Activated T-cell treated with anti-CD3 and anti-CD28 coated beads for 4 hours (primary cell): ENCODE measurements at regions not wholly inside any gene's neighbourhood (a gene's known extent, or its start where the extent isn't known, plus 50 kb on each side); places are given as distances from the start of the nearest gene placed in this dataset.
A peak's percentile ranks its signal among the peaks of the same experiment; 100 is the strongest.
"Not testable (repeated sequence)": the region's sequence is repeated elsewhere in the genome, so short reads cannot be mapped to it uniquely, and the experiment has no call there.

Experiments used
- DNase-seq: peaks from one replicate; pipeline ENCODE4 v3.0.0-alpha.2; 2020

GRCh38 chr1:229017091-229017490 is 253.8 kb upstream of the RAB4A start:
- no peak for DNase-seq

DNA sequence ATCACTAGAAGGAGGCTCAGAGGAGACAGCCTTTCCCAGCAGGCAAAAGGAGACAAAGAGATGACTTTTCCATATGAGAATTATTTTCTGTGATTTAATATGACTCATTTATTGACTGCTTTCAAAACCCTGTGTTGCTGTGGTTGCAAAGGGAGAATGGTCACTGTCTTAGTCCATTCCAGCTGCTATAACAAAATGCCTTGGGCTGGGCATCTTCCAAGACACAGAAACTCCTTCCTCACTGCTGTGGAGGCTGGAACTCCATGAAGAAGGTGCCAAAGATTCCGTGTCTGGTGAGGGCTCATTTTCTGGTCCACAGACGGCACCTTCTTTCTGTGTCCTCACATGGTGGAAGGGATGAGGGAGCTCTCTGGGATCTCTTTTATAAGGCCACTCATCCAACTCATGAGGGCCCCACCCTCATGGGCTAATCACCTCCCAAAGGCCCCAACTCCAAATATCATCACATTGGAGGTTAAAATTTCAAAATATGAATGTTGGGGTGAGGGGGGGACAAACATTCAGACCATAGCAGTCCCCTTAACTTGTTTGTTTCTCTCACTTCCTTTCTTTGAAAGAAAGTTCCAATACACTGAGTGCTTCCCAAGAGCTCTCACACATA is 252.1 kb upstream of the RAB4A start:
- DNase-seq: no peak

- no peak for DNase-seq
Measured at GRCh38 chr1:229019663-229020271, 251.1 kb upstream of the RAB4A start.

DNA sequence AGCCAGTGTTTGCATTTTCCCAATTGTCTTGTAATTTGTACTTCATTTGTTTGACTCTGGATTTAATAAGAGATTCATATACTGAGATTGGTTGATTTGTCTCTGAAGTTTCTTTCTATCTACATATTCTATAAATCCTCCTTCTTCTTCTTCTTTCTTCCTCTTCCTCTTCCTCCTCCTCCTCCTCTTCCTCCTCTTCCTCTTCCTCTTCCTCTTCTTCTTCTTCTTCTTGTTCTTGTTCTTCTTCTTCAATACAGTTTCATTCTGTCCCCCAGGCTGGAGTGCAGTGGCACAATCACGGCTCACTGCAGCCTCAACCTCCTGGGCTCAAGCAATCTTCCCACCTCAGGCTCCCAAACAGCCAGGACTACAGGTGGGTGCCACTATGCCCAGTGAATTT is 249.9 kb upstream of the RAB4A start:
- not testable (repeated sequence) for DNase-seq

- no peak for DNase-seq
Measured at GRCh38 chr1:229022595-229023333, 248.1 kb upstream of the RAB4A start.

DNA sequence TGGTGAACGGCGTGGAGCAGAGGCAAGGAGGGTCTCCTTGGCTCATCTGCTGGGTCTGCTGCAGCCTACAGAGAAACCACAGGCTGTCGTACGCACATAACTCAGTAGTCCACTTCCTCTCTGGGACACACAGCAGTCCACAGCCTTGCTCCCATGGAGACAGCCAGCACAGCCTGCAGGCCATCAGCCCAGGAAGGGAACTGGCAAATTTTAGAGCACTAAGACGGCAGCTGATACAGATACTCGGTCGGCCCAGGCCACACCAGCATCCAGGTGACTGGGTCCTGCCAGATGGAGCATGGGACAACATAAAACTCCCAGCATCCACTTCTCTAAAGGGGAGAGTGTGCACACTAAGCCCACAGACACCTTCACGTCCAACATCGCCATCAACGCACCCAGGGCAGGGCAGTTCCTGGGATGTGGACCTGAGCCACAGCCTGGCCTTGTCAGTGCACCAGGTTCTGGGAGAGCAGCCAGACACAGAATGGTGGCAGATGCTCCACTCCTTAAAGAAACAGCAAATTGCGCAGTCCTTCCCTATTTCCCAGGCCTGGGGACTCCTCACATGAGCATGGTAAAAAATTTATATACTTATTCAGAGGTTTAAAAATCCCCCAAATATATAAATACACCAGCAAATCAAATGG is 247.1 kb upstream of the RAB4A start:
- no peak for DNase-seq

- no peak for DNase-seq
Measured at GRCh38 chr1:229024528-229025130, 246.3 kb upstream of the RAB4A start.

GRCh38 chr1:229025576-229025975 is 245.3 kb upstream of the RAB4A start:
- no peak for DNase-seq

DNA sequence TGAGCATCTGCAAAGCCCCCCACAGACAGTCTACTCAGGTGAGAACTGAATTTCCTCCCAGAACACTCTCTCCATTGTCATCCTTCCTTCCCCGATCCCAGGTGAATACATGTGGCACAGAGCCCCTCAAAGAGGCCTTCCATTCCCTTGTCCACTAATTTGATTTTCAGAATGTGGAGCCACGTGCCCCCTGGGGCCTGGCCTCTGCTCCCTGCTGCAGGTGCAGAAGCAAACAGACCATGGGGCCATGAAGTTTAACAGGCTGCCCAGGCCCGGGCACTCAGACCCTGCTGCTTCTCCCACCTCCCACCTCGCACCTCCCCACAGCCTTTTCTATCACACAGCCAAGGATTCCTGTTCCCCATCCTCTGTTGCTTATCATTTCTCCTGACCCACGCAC is 243.8 kb upstream of the RAB4A start:
- no peak for DNase-seq

DNA sequence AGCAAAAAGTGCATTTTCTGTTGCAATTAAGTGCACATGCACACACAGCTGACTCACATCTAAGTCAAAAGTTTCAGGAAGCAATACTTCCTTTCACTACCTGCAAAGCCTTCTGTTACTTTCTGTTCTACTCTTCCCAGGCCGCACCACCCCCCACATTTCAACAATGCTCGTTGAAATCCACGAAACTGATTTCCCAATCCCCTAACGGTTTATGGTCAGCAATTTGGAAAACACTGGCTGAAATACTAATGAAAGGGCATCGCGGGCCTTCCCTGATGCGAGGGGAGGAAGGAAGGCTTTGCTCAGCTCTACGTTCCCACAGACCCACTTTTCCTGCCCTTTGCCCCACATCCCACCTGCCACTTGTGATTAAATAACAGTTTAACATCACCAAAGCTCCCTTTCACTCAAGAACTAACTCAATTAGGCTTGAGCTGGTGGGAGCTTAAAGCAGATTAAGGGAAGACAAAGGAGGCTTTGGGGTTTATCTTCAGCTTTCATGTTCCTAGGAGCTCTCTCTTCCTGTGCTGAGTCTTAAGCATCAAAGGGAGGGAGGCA is 243.2 kb upstream of the RAB4A start:
- peak; percentile 7 for DNase-seq

- DNase-seq: no peak
Measured at GRCh38 chr1:229028544-229028943, 242.4 kb upstream of the RAB4A start.

- no peak for DNase-seq
Measured at GRCh38 chr1:229028987-229029878, 241.7 kb upstream of the RAB4A start.

DNA sequence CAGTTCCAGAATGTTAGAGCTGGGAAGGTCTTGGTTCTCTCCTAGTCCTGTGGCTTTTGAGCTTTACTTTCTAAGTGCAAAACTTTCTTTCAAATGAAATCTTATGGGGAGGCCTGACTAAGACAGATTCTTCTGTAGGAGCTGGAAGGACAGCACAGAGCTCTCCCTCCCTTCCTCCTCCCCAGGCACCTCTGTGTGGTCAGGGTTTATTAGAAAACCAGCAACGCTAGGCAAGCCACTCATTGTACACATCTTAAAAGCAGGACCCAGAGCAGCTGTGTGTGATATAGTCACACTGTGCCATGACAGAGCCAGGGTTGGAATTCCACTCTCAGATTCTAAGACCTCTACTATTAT is 241.1 kb upstream of the RAB4A start:
- DNase-seq: no peak

DNA sequence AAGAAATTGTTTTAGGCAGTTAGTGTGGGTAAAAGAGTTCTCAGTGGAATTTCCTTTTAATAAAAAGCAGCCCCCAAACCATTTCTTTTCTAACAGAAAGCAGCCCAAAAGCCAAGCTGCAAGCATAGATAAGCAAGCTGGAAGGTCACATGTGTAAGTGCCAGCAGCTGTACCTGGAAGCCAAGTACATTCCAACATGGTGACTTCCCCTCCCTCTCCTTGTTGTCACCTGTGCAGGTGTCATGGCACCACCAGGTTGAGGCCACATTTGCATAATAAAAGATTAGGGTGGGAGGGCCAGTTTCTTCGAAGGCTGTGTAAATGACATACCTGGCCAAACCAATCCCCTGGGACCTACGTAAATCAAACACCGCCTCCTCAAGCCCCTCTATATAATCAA is 240.3 kb upstream of the RAB4A start:
- DNase-seq: no peak

DNA sequence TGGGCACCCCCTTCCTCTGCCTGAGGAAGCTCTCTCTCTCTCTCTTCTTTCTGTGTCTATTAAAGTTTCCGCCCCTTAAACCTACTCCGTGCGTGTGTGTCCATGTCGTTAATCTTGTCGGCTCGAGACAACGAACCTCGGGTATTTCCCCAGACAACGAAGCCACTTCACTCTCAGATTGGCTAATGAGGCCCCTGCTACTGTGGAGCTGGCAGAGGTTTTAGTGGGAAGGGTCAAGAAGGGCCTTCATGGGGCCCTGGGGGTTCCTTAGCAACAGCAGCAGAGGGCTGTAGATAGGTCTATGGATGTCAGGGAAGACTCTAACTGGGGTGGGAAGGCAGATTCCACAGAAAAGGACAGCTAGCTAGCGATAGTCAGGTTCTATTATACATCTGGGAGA is 239.8 kb upstream of the RAB4A start:
- DNase-seq: no peak

DNA sequence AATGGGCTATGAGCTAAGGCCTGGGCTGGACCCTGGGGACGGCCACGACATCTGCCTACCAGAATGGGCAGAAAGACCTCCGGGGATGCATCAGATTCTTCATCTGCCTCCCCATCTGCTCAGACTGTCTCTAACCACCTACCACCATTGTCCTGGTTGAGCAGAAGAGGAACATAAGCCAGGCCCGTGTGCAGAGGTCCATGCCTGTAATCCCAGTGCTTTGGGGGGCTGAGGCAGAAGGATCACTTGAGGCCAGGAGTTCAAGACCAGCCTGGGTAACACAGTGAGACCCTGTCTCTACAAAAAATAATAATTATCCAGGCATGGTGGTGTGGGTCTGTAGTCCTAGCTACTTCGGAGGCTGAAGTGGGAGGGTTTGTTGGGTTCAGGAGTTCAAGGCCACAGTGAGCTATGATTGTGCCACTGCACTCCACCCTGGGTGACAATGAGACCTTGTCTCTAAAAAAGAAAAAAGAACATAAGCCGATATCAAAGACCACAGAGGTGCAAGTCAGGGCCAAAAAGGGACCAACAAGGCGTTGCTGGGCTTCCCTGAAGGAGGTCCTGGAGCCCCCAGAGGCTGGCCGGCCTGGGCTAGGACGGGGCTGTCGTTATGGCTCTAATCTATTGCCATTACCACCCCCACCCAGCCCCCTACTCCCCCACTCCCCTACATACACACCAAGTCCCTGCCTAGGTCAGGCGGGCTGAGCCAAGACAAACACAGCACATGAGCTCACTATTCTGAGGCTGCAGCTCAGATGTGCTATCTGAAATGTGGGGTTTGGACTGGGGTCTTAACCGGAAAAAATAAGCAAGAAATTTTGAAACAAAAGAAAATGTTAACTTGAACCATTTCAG is 239.2 kb upstream of the RAB4A start:
- DNase-seq: no peak

- no peak for DNase-seq
Measured at GRCh38 chr1:229032375-229032774, 238.5 kb upstream of the RAB4A start.

DNA sequence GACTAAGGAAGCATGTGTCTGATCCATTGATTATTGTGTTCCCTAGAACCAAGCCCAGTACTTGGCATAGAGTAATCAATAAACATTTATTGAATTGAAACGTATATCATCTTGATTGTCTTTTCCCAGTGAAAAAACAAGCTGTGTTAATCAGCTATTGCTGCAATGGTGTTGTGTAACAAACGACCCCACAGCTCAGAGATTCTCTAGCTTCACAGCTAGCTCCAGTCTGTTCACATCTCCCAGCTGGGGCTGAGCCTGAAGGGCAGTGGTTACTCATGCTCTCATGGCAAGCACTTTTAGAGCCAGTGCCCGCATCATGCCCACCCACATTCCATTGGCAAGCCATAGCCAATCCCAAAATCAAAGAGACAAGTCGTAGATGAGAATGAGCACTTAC is 237.4 kb upstream of the RAB4A start:
- DNase-seq: no peak

DNA sequence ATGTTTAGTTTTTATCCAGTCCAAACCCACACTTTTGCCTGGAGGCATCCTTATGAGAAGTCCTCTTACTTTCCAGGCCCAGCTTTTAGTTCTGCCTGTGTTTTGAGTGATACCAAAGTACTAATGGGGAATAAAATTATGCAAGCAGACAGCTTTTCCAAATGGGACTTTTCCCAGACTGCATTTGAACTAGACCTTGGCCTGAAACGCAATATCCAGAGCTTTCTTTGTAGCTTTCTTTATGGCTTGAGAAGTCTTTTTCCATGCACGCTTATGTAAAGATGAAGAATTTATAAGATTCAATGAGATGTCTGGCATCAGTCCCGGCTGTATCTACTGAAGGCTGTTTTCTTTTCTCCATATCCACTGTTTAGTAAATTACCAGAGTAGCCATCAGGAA is 236.6 kb upstream of the RAB4A start:
- DNase-seq: no peak

GRCh38 chr1:229035054-229035747 is 235.7 kb upstream of the RAB4A start:
- no peak for DNase-seq

GRCh38 chr1:229035748-229036082 is 235.2 kb upstream of the RAB4A start:
- DNase-seq: no peak
